Esophagus mucosa (tissue), 1 donor: ENCODE measurements at regions not wholly inside any gene's neighbourhood (a gene's known extent, or its start where the extent isn't known, plus 50 kb on each side); places are given as distances from the start of the nearest gene placed in this dataset.
"Not testable (repeated sequence)": the region's sequence is repeated elsewhere in the genome, so short reads cannot be mapped to it uniquely, and the experiment has no call there.

ENCODE experiments used
- ATAC-seq: fragments of 200-7000 bp; cut with Tn5 transposase; one replicate; pipeline ENCODE4 v1.9.1; 2020
- donor health status: DM: yes; HTN: yes; CAD: no.

- no peak for ATAC-seq
Observed at GRCh38 chr12:17077594-17077993, 471.6 kb upstream of the LMO3 start.

GRCh38 chr12:17076811-17077210 lies 470.8 kb upstream of the LMO3 start:
- ATAC-seq, result no peak

GRCh38 chr12:17076028-17076744 lies 470.2 kb upstream of the LMO3 start:
- ATAC-seq, result no peak

- ATAC-seq, result no peak
Observed at GRCh38 chr12:17064834-17065233, 458.9 kb upstream of the LMO3 start.

GRCh38 chr12:17062267-17063036 lies 456.5 kb upstream of the LMO3 start:
- no peak for ATAC-seq

- no peak for ATAC-seq
Observed at GRCh38 chr12:17060260-17060659, 454.3 kb upstream of the LMO3 start.

GRCh38 chr12:17056546-17056945 lies 450.6 kb upstream of the LMO3 start:
- ATAC-seq, result no peak

- ATAC-seq, result no peak
Observed at GRCh38 chr12:17038923-17039322, 433.0 kb upstream of the LMO3 start.

GRCh38 chr12:17035372-17035771 lies 429.4 kb upstream of the LMO3 start:
- no peak for ATAC-seq

GRCh38 chr12:17030338-17030737 lies 424.4 kb upstream of the LMO3 start:
- ATAC-seq, result no peak

- ATAC-seq, result no peak
Observed at GRCh38 chr12:17028348-17028747, 422.4 kb upstream of the LMO3 start.

GRCh38 chr12:17025424-17025823 lies 419.5 kb upstream of the LMO3 start:
- not testable (repeated sequence) for ATAC-seq

- ATAC-seq, result no peak
Observed at GRCh38 chr12:17020765-17021164, 414.8 kb upstream of the LMO3 start.

- ATAC-seq, result no peak
Observed at GRCh38 chr12:17017402-17017801, 411.4 kb upstream of the LMO3 start.

- peak; percentile 93 for ATAC-seq
Observed at GRCh38 chr12:17016116-17016864, 410.3 kb upstream of the LMO3 start.

- ATAC-seq, result no peak
Observed at GRCh38 chr12:17015501-17015900, 409.5 kb upstream of the LMO3 start.

- not testable (repeated sequence) for ATAC-seq
Observed at GRCh38 chr12:17007442-17008040, 401.6 kb upstream of the LMO3 start.

- ATAC-seq, result not testable (repeated sequence)
Observed at GRCh38 chr12:16998538-16998937, 392.6 kb upstream of the LMO3 start.

GRCh38 chr12:16984484-16984883 lies 378.5 kb upstream of the LMO3 start:
- no peak for ATAC-seq

- no peak for ATAC-seq
Observed at GRCh38 chr12:16972923-16973770, 367.2 kb upstream of the LMO3 start.

GRCh38 chr12:16962889-16963288 lies 356.9 kb upstream of the LMO3 start:
- no peak for ATAC-seq

GRCh38 chr12:16955083-16955657 lies 349.2 kb upstream of the LMO3 start:
- no peak for ATAC-seq
